GM21619 (cell line): ENCODE measurements at regions not wholly inside any gene's neighbourhood (a gene's known extent, or its start where the extent isn't known, plus 50 kb on each side); places are given as distances from the start of the nearest gene placed in this dataset.

ENCODE experiments used
- ATAC-seq: cut with Tn5 transposase; IDR thresholded peaks from one replicate; pipeline ENCODE4 v1.9.1; 2021; ENCODE audit not compliant: unreplicated experiment

GRCh38 chr2:129882476-129882875 lies 97.0 kb upstream of the RAB6C start:
- no peak for ATAC-seq

DNA sequence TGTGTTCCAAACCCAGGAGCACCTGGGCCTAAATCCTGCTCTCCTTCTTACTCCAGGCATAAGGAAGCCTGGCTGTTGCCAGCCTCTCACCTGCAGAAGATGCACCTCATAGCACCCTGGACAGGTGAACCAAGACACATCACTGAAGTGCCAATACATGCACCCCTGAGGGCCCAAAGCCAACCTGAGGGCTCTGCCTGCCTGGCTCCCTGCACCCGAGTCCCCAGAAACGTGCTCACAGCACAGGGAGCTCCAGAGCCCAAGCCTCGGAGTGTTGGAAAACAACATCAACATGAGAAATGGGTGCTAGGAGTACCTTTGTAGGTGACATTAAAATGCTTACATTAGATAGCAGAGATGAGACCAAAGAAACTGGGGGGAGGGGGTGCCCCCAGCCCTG lies 96.3 kb upstream of the RAB6C start:
- no peak for ATAC-seq

GRCh38 chr2:129884221-129884786 lies 95.2 kb upstream of the RAB6C start:
- ATAC-seq, result no peak

- no peak for ATAC-seq
These were observed 93.7 kb upstream of the RAB6C start for GRCh38 chr2:129885735-129886134.

DNA sequence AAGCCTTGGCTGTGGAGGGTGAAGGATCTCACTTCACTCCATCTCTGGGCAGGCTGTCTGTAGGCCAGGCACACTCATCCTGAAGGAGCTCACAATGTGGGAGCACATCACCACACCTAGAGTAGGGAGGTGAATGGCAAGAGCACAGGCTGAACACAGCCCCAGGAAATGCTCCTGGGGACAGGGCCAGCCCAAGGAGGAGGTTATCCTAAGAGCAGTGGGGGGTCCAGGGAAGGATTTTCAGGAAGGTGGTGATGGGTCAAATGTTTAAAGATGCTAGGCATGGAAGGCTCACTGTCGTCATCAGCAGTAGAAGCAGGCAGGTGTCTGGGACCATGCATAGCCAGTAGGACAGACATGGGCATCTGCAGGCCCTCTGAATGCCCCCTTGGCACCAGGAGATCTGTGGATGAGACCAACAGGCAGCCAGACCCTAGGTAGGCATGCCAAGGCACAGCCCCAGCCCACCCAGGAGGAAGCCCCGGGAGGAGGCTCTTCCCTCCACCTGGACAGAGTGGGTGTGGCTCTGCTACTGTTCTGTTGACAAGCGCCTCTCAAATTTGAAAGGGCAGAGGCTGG lies 91.7 kb upstream of the RAB6C start:
- no peak for ATAC-seq

GRCh38 chr2:129888461-129888860 lies 91.0 kb upstream of the RAB6C start:
- ATAC-seq, result no peak

GRCh38 chr2:129888896-129889295 lies 90.6 kb upstream of the RAB6C start:
- ATAC-seq, result no peak

GRCh38 chr2:129891341-129892320 lies 87.8 kb upstream of the RAB6C start:
- no peak for ATAC-seq

DNA sequence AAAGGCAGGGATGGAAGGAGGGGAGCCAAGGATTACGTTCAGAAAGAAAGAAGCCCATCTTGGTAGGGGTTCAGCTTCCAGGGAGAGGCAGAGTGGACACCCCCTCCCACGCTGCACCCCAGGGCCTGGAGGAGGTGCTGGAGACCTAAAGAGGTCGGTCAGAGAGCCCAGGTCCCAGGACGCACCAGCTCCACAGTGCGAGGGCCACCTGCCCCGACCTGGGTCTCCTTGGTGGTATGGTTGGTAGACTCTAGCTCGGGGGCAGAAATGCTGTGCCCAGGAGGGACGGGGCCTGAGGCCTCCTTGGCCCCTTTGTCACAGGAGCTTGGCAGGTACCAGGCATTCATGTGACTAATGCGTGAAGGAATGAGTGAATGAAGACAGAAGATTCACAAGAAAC lies 87.1 kb upstream of the RAB6C start:
- ATAC-seq, result no peak

- no peak for ATAC-seq
These were observed 86.7 kb upstream of the RAB6C start for GRCh38 chr2:129892773-129893172.

DNA sequence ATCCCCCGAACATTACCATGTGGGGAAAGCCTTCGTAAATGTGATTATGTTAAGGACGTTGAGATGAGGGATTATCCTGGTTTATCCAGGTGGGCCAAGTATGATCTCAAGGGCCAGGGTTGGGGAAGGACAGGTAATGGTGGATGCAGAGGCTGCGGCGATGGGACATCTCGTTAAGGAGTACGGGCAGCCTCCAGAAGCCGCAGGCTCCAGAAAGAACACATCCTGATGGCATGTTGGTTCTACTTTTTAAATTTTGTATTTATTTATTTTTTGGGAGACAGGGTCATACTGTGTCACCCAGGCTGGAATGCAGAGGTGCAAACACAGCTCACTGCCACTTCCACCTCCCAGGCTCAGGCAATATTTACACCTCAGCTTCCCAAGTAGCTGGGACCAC lies 86.2 kb upstream of the RAB6C start:
- ATAC-seq, result no peak

GRCh38 chr2:129894616-129895015 lies 84.8 kb upstream of the RAB6C start:
- no peak for ATAC-seq

GRCh38 chr2:129895061-129895460 lies 84.4 kb upstream of the RAB6C start:
- ATAC-seq, result no peak

DNA sequence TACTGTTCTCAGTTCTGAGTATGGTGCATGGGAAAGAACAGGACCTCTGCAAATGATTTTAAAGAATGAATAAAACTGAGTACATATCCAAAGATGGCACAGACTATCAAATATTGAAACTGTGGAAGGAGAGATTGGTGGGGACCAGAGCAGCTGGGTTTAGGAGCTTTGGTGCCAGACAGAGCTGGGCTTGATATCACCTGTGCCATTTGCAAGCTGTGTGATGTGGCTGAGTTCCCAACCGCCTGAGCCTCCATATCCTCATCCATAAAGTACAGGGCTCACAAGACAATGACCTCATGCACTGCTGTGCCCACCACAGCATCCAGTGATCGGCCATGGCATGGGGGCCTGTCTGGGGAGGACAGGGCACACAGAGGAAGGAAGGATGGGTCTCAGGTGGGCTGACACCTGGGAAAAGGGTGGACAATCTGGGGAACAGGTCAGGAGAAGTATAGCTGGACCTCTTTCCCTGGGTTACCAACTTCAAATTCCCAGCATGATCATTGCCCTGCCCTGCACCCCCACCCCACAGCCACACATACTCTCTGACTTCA lies 83.9 kb upstream of the RAB6C start:
- no peak for ATAC-seq

DNA sequence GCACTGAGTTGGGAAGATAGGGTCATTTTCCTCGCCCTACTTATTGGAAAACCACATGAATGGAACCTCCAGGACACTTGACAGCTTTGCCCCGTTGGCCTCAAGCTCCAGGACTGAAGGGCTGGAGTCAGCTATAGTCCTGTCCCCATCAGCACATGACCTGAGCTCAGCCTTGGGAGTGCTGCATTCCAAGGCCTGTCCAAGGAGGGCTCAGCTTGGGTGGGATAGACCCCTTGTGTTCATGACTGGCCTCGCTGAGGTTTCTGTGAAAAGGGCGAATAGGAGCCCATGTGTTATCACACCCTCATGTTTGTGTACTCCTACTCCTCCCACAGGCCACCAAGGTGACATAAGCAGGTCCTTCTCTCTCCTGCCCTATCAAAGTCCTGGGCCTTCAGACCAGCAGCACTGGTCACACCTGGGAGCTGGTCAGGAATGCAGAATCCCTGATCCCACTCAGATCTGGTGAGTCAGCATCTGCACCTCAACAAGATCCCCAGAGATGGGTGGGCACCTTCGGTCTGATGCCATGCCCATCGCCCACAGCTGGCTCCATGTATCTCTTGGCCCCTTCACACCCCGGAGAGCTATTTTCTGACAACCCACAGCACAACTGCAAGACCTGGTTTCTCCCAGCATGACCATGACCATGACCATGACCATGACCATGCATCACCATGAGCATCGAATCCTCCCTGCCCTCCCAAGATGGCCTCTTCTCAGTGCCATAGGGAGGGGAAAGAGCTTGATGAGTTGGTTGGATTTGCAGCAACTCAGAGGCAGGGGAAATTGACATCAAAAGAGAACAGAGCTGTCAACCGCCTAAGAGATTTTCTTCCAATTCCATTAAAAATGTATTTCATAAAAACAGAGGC lies 83.0 kb upstream of the RAB6C start:
- ATAC-seq, result no peak

GRCh38 chr2:129901754-129902415 lies 77.6 kb upstream of the RAB6C start:
- no peak for ATAC-seq

DNA sequence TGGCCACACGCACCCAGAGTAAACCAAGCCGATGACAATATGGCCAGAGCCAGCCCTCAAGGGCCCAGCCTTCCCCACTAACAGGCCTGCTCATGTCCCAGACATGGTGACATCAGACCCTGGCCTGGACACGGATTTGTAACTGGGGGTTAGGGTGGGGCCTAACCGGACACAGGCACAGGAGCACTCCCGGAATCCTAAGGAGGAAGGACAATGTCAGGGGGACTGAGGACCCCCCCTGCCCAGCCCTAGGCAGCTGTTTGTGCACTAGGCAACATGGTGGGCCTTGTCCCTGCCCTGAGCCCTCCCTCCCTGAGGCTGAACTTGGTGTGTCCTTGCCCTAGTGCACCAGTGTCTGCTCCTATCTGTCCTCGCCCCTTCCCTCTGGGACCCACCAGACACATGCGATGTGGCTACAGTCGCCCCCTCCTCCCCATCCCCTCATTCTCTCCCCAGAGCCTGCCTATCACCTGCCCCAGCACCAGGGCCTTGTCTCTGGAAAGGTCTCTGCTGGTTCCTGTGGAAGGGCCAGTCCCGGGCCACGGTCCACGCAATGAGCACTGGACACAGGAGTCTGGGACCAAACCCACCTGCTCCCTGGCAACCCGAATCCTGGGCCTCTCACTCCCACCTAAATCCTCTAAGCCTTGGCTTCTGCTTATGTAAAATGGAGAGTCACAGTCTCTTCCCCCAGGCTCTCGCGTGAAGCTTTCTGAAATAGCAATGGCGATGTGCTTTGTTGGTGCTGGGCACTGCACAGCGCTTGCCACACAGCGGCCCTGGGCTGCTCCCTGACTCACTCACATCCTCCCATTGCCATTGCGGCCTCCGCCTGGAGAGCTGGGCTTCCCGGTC lies 76.5 kb upstream of the RAB6C start:
- ATAC-seq, result no peak

GRCh38 chr2:129903586-129904425 lies 75.7 kb upstream of the RAB6C start:
- ATAC-seq, result no peak
